ENCODE measurements at regions not wholly inside any gene's neighbourhood (a gene's known extent, or its start where the extent isn't known, plus 50 kb on each side); places are given as distances from the start of the nearest gene placed in this dataset.

GRCh38 chr5:9831823-9832222 lies 201.7 kb upstream of the TAS2R1 start:
- no peaks in the 10 kb centered on the region for H3K36me3 ChIP-seq (ENCODE audit: control insufficient read depth, insufficient read depth, low read length)
- TF ChIP-seq CTCF (IDR thresholded peaks at IDR 0.05; ENCODE audit: insufficient read depth, low read length, poor library complexity, severe bottlenecking) = no peak
- DNase-seq (ENCODE audit: low read depth) = no peak
- H3K4me3 ChIP-seq (ENCODE audit: low read depth, low read length) = no peak overlapping the region
- H3K27me3 ChIP-seq (ENCODE audit: control insufficient read depth, insufficient read depth, low read length) = no peaks in the 10 kb centered on the region

GRCh38 chr5:9830184-9830583 lies 200.0 kb upstream of the TAS2R1 start:
- H3K36me3 ChIP-seq (ENCODE audit: control insufficient read depth, insufficient read depth, low read length) = no peaks in the 10 kb centered on the region
- no peaks in the 10 kb centered on the region for H3K27me3 ChIP-seq (ENCODE audit: control insufficient read depth, insufficient read depth, low read length)
- H3K4me3 ChIP-seq (ENCODE audit: low read depth, low read length) = no peak overlapping the region
- no peak for DNase-seq (ENCODE audit: low read depth)
- TF ChIP-seq CTCF (IDR thresholded peaks at IDR 0.05; ENCODE audit: insufficient read depth, low read length, poor library complexity, severe bottlenecking) = no peak

- DNase-seq (ENCODE audit: low read depth) = no peak
- no peak overlapping the region for H3K4me3 ChIP-seq (ENCODE audit: low read depth, low read length)
- H3K36me3 ChIP-seq (ENCODE audit: control insufficient read depth, insufficient read depth, low read length) = no peaks in the 10 kb centered on the region
- no peak for TF ChIP-seq CTCF (IDR thresholded peaks at IDR 0.05; ENCODE audit: insufficient read depth, low read length, poor library complexity, severe bottlenecking)
- H3K27me3 ChIP-seq (ENCODE audit: control insufficient read depth, insufficient read depth, low read length) = no peaks in the 10 kb centered on the region
These were observed 199.5 kb upstream of the TAS2R1 start for GRCh38 chr5:9829621-9830020.

DNA sequence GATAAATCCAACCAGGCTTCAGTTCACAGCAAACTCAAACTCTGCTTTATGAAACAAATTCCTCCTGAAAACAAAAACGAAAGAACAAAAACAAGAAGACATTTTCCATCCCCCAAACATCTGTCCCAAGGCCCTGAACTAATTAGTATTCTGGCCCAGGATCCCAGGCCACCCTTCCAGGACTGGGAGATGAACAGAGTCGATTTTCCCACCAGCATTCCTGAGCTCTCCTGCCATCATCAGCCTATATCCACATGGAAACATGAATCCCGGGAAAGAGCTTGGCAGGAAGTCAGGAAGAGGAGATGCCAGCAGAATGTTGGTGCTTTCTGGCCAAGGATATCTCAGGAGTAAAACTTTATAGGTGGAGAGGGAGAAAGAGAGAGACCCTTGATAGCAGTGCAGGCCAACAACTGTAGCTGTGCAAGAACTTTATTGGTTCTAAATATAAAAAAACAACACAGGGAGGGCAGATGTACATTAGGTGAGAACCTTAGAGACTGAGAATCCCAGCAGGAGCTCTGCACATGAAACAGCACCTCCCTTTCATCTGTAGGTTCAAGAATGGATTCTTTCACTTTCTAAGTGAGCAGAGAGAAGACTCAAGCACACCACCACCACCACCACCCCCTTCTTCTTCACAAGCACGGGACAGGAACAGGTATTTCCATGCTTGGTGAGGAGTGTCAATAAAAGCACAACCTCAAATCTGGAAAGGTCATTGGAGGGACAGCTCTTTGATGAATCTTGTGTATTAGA lies 190.7 kb upstream of the TAS2R1 start:
- Histone ChIP-seq H3K4me3 (ENCODE audit: low read depth, low read length) (no peak overlapping the region), H3K27me3 (ENCODE audit: control insufficient read depth, insufficient read depth, low read length) (no peaks in the 10 kb centered on the region), H3K36me3 (ENCODE audit: control insufficient read depth, insufficient read depth, low read length) (no peaks in the 10 kb centered on the region)
- no peak for TF ChIP-seq CTCF (IDR thresholded peaks at IDR 0.05; ENCODE audit: insufficient read depth, low read length, poor library complexity, severe bottlenecking)
- DNase-seq (ENCODE audit: low read depth) = no peak

- no peaks in the 10 kb centered on the region for H3K36me3 ChIP-seq (ENCODE audit: control insufficient read depth, insufficient read depth, low read length)
- TF ChIP-seq CTCF (IDR thresholded peaks at IDR 0.05; ENCODE audit: insufficient read depth, low read length, poor library complexity, severe bottlenecking) = no peak
These were observed 188.2 kb upstream of the TAS2R1 start for GRCh38 chr5:9818340-9818845.

DNA sequence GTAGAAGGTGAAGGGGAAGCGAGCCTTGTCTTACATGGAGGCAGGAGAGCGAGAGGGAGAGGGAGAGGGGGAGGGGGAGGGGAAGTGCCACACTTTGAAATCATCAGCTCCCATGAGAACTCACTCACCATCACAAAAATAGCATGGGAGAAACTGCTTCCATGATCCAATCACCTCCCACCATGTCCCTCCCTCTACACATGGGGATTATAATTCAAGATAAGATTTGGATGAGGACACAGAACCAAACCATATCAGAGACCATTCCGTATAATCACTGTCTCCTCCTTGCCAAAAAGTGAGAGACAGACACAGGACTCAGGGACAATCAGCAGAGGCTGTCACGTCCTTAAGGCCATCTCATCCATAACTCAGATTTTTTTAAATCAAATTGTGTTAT lies 187.7 kb upstream of the TAS2R1 start:
- Histone ChIP-seq H3K27me3 (ENCODE audit: control insufficient read depth, insufficient read depth, low read length) (no peaks in the 10 kb centered on the region), H3K36me3 (ENCODE audit: control insufficient read depth, insufficient read depth, low read length) (no peaks in the 10 kb centered on the region), H3K4me3 (ENCODE audit: low read depth, low read length) (no peak overlapping the region)
- TF ChIP-seq CTCF (IDR thresholded peaks at IDR 0.05; ENCODE audit: insufficient read depth, low read length, poor library complexity, severe bottlenecking) = no peak
- DNase-seq (ENCODE audit: low read depth) = no peak

More at GRCh38 chr5:9818340-9818845, 188.2 kb upstream of the TAS2R1 start:
- Histone ChIP-seq H3K4me3 (ENCODE audit: low read depth, low read length) (no peak overlapping the region), H3K27me3 (ENCODE audit: control insufficient read depth, insufficient read depth, low read length) (no peaks in the 10 kb centered on the region)
- no peak for DNase-seq (ENCODE audit: low read depth)

All from kidney epithelial cell (primary cell).